ENCODE measurements at regions not wholly inside any gene's neighbourhood (a gene's known extent, or its start where the extent isn't known, plus 50 kb on each side); places are given as distances from the start of the nearest gene placed in this dataset.

- no peak for TF ChIP-seq TCF12 (IDR thresholded peaks at IDR 0.05; ENCODE audit: low read depth, low read length)
- no peak for TF ChIP-seq SIN3A (conservative IDR thresholded peaks at IDR 0.05 in 1 of 2, IDR thresholded peaks at IDR 0.05 in 1 of 2; ENCODE audit: low read depth in 1 of 2, low read length in 2 of 2)
- TF ChIP-seq HDAC6 (IDR thresholded peaks at IDR 0.05; ENCODE audit: low read depth, low read length): no peak
- TF ChIP-seq RNF2 (IDR thresholded peaks at IDR 0.05; ENCODE audit: borderline replicate concordance, low read depth, low read length, missing control alignments, poor library complexity, severe bottlenecking): no peak
Observed at GRCh38 chr10:24009115-24009514, 199.8 kb upstream of the KIAA1217 start.

More at GRCh38 chr10:24009115-24009514, 199.8 kb upstream of the KIAA1217 start:
- Histone ChIP-seq H3K56ac (replicated peaks; ENCODE audit: insufficient read length, low read depth, low read length) (no peak overlapping the region), H3K36me3 (ENCODE audit: control insufficient read depth in 2 of 4, insufficient read depth in 4 of 4, low read length in 3 of 4) (no peaks in the 10 kb centered on the region), H3K79me1 (ENCODE audit: low read depth, low read length) (no peaks in the 10 kb centered on the region), H2BK5ac (ENCODE audit: low read depth, low read length) (no peak overlapping the region), H2AK5ac (ENCODE audit: low read depth, low read length) (no peak overlapping the region), H2BK12ac (ENCODE audit: low read depth, low read length) (no peak overlapping the region), H3K23ac (ENCODE audit: insufficient read length) (no peak overlapping the region), H4K5ac (ENCODE audit: insufficient read length, low read depth, low read length) (no peak overlapping the region), H3K4me2 (ENCODE audit: insufficient read depth in 1 of 2, low read depth in 2 of 2, low read length in 2 of 2) (no peak overlapping the region), H3K4me1 (replicated peaks in 1 of 4; ENCODE audit: control insufficient read depth in 3 of 4, insufficient read depth in 4 of 4, low read length in 3 of 4) (peaks cover 0 to 11% (median 5%) of the 10 kb centered on the region in 4 experiments; a peak in 4 of 7 replicates), H2BK15ac (ENCODE audit: low read length) (no peak overlapping the region), H3K18ac (ENCODE audit: extremely low read depth, low read length) (no peak overlapping the region), H2AFZ (ENCODE audit: low read length) (no peak overlapping the region), H3K27me3 (replicated peaks in 1 of 4; ENCODE audit: control insufficient read depth in 3 of 4, extremely low read depth in 1 of 4, insufficient read depth in 3 of 4, low read length in 3 of 4) (no peaks in the 10 kb centered on the region), H3K14ac (ENCODE audit: insufficient read length) (no peak overlapping the region), H3K27ac (ENCODE audit: low read depth, low read length) (no peak overlapping the region), H3K23me2 (ENCODE audit: low read depth, low read length) (no peaks in the 10 kb centered on the region), H3K4me3 (ENCODE audit: extremely low read depth in 1 of 4, insufficient read depth in 2 of 4, low read depth in 3 of 4, low read length in 4 of 4) (no peak overlapping the region), H3K4ac (replicated peaks; ENCODE audit: insufficient read length, low read depth, low read length) (no peak overlapping the region), H4K20me1 (replicated peaks in 1 of 2; ENCODE audit: control insufficient read depth in 1 of 2, insufficient read depth in 2 of 2, low read length in 2 of 2) (no peaks in the 10 kb centered on the region), H4K91ac (replicated peaks; ENCODE audit: insufficient read length, low read length) (no peak overlapping the region), H3K9ac (replicated peaks in 1 of 4; ENCODE audit: extremely low read depth in 1 of 4, low read depth in 3 of 4, low read length in 3 of 4) (no peak overlapping the region), H3K9me3 (ENCODE audit: insufficient read depth in 2 of 2, low read depth in 1 of 2, low read length in 1 of 2) (no peaks in the 10 kb centered on the region), H2BK120ac (replicated peaks; ENCODE audit: low read depth, low read length) (no peak overlapping the region), H2BK20ac (ENCODE audit: low read length) (no peak overlapping the region), H4K8ac (ENCODE audit: extremely low read depth, insufficient read depth, low read length) (no peak overlapping the region), H3K79me2 (ENCODE audit: control insufficient read depth in 1 of 2, insufficient read depth in 2 of 2, low read length in 2 of 2) (no peaks in the 10 kb centered on the region)
- CTCF ChIA-PET (ENCODE audit: partially characterized antibody): interaction anchor here (0.8 to 2.1 kb wide), 4 partner anchors 15 to 543 kb away, joined by 3 to 20 read pairs (median 4); no protein-coding TSS in a partner anchor
- FAIRE-seq (no peak), DNase-seq (ENCODE audit: low read depth in 1 of 2, low spot score in 2 of 2) (no peak)
- WGBS, 2 experiments (ENCODE audit: extremely low coverage in 1 of 2, insufficient coverage in 1 of 2, insufficient read length in 1 of 2, insufficient replicate concordance in 2 of 2, low coverage in 1 of 2, low lambda C conversion rate in 2 of 2, missing lambda C conversion rate in 1 of 2): 81% methylated on average over 2 of the region's 2 CpGs; no CpG with 5 or more reads in 1 of the 2 experiments
- POLR2A ChIA-PET (ENCODE audit: partially characterized antibody): no interaction called here
